Stimulated activated CD8-positive, alpha-beta memory T cell treated with anti-CD3 and anti-CD28 coated beads, Interleukin-7, amount 100 ng/mL, for 24 hours (primary cell): ENCODE measurements at regions not wholly inside any gene's neighbourhood (a gene's known extent, or its start where the extent isn't known, plus 50 kb on each side); places are given as distances from the start of the nearest gene placed in this dataset.

Source experiments
- DNase-seq: peaks from one replicate; pipeline ENCODE4 v3.0.0-alpha.2; 2020; ENCODE audit warnings: low read depth

GRCh38 chr13:111476197-111476596 is 155.8 kb downstream of the TEX29 start:
- no peak for DNase-seq

GRCh38 chr13:111479412-111479811 is 159.0 kb downstream of the TEX29 start:
- DNase-seq = no peak

- no peak for DNase-seq
Observed at GRCh38 chr13:111480503-111480902, 160.1 kb downstream of the TEX29 start.

- DNase-seq = no peak
Observed at GRCh38 chr13:111480976-111481375, 160.5 kb downstream of the TEX29 start.

GRCh38 chr13:111482126-111482525 is 161.7 kb downstream of the TEX29 start:
- no peak for DNase-seq

GRCh38 chr13:111482806-111483620 is 162.6 kb downstream of the TEX29 start:
- DNase-seq = no peak

- no peak for DNase-seq
Observed at GRCh38 chr13:111483621-111483987, 163.2 kb downstream of the TEX29 start.

- DNase-seq = no peak
Observed at GRCh38 chr13:111484141-111484925, 163.9 kb downstream of the TEX29 start.

GRCh38 chr13:111484959-111485358 is 164.5 kb downstream of the TEX29 start:
- DNase-seq = no peak

- no peak for DNase-seq
Observed at GRCh38 chr13:111485491-111486250, 165.2 kb downstream of the TEX29 start.

- DNase-seq = no peak
Observed at GRCh38 chr13:111486331-111486730, 165.9 kb downstream of the TEX29 start.

GRCh38 chr13:111486801-111487200 is 166.4 kb downstream of the TEX29 start:
- DNase-seq = no peak

GRCh38 chr13:111488486-111489132 is 168.2 kb downstream of the TEX29 start:
- DNase-seq = no peak

GRCh38 chr13:111489301-111489700 is 168.9 kb downstream of the TEX29 start:
- DNase-seq = no peak

GRCh38 chr13:111490611-111491010 is 170.2 kb downstream of the TEX29 start:
- DNase-seq = no peak

GRCh38 chr13:111491021-111491420 is 170.6 kb downstream of the TEX29 start:
- no peak for DNase-seq

- no peak for DNase-seq
Observed at GRCh38 chr13:111491659-111492058, 171.2 kb downstream of the TEX29 start.

- no peak for DNase-seq
Observed at GRCh38 chr13:111492341-111492950, 172.0 kb downstream of the TEX29 start.

- no peak for DNase-seq
Observed at GRCh38 chr13:111492958-111493357, 172.5 kb downstream of the TEX29 start.

GRCh38 chr13:111493468-111493867 is 173.0 kb downstream of the TEX29 start:
- DNase-seq = no peak

- DNase-seq = no peak
Observed at GRCh38 chr13:111494641-111495040, 174.2 kb downstream of the TEX29 start.
